GM21717 (cell line): ENCODE measurements at regions not wholly inside any gene's neighbourhood (a gene's known extent, or its start where the extent isn't known, plus 50 kb on each side); places are given as distances from the start of the nearest gene placed in this dataset.
"Not testable (repeated sequence)": the region's sequence is repeated elsewhere in the genome, so short reads cannot be mapped to it uniquely, and the experiment has no call there.

ENCODE experiments used
- ATAC-seq: cut with Tn5 transposase; IDR thresholded peaks from one replicate; pipeline ENCODE4 v1.9.1; 2021; ENCODE audit warnings: mild to moderate bottlenecking, moderate library complexity; ENCODE audit not compliant: unreplicated experiment

- ATAC-seq: peak; percentile 36
These were observed 223.1 kb upstream of the MYLIP start for GRCh38 chr6:15905488-15906419.

GRCh38 chr6:15904651-15905376, 224.1 kb upstream of the MYLIP start:
- ATAC-seq: no peak

DNA sequence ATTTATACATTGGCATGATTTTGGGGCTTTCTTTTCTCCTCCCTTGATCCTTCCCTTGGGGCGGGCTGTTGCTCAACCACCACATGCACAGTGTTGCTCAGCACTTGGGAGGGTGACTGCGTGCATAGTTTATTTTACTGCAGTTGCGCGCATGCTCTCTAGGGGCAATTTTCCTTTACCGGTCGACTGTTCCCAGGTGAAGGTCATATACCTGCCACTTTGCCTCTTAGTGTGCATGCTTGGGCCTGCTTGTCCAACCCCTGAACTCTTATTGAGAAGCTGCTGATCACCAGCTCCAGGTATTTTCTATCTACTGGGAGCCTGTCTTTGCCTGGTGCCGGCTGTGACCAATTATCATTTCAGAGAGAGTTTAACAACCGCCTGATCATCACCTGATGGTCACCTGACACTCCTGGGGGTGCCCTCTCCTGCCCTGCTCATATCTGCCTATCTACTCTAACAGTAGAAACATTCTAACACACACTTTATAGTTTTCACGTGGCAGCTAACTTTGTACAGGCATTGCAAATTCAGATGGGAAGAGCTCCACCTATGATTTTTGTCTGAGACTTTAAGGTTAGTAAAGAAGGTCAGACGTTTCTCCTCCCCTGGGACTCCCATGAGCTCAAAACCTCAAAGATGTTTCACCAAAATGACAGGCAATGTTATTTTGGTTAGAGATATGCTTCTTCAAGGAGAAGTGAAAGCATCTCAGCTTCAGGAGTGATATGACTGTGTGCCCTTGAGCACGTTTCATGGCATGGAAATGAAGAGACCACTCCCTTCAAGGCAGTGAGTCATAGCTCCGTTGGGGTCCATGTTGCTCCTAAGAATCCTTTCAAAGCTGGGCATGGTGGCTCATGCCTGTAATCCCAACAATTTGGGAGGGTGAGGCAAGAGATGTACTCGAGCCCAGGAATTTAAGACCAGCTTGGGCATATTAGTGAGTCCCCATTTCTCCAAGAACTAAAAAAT, 227.5 kb upstream of the MYLIP start:
- ATAC-seq: peak; percentile 90

GRCh38 chr6:15898693-15899092, 230.2 kb upstream of the MYLIP start:
- no peak for ATAC-seq

GRCh38 chr6:15897063-15897876, 231.6 kb upstream of the MYLIP start:
- ATAC-seq: no peak

DNA sequence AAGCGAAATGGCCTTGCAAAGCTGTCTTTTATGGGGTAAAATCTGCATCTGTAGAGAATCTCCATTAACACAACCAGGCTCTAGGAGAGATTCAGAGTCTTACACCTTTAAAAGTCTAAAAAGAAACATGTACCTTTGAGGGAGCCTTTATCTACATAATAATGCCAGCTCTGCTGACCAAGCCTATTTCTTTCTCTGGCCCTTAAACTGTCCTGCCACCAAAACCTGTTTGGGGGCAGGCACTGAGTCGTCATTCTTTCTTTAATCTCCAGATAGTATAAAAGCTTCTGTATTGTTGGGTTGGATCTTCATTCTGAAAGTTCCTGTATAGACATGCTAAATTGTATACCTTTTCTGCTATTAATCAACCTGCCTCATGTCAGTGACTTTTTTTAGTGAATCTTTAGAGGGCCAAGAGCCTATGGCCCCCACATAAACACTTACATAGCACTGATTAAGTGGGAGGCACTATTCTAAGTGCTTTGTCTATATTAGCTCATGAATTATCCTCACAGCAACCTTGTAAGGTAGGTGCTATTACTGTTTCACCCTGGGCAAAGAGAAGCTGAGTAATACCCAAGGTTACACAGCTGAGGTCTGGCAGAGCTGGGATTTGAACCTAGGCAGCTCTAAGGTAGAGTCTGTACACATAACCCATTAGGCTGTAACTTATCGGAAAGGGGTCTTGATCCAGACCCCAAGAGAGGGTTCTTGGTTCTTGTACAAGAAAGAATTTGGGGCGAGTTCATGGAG, 232.3 kb upstream of the DTNBP1 start:
- ATAC-seq: no peak

- ATAC-seq: no peak
These were observed 230.9 kb upstream of the DTNBP1 start for GRCh38 chr6:15893556-15894253.

DNA sequence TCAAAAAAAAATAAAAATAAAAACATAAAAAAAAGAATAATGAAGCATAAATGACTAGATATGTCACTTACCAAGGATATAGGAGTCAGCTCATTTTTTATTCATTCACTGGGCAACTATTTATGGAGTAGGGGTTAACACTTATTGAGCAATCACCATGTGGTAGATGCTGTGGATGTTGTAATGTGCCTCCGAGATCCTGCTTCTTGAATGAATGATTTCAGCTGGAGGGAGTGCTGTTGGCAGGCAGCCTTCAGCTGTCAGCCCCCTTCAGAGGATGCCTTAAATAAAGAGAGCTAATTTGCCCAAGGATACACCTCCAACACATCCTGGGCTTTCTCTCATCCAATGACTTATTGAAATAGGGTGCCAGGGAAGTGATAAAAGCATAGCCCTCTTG, 229.5 kb upstream of the DTNBP1 start:
- no peak for ATAC-seq

GRCh38 chr6:15888798-15889772, 226.3 kb upstream of the DTNBP1 start:
- ATAC-seq: no peak

- no peak for ATAC-seq
These were observed 224.9 kb upstream of the DTNBP1 start for GRCh38 chr6:15887491-15888461.

- ATAC-seq: no peak
These were observed 222.8 kb upstream of the DTNBP1 start for GRCh38 chr6:15885624-15886023.

- not testable (repeated sequence) for ATAC-seq
These were observed 220.8 kb upstream of the DTNBP1 start for GRCh38 chr6:15883593-15883992.

DNA sequence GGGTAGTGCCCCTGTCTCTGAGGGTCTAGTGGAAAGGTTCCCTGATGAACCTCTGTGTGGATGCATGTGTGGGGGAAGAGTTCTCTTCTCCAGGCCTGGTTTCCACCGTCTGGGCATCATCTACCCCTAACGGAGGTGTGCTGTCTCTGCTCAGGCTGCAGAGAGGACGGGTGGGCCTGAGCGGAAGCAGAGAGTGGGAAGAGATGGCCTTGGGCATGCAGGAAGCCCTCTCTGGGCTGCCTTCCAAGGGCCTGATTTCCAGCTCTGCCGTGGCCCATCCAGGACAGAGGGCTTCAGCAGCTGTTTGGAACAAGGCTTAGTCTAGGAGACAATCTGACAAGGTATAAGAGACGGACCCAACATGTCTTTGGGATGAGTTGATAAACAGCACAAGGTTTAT, 220.1 kb upstream of the DTNBP1 start:
- ATAC-seq: no peak

DNA sequence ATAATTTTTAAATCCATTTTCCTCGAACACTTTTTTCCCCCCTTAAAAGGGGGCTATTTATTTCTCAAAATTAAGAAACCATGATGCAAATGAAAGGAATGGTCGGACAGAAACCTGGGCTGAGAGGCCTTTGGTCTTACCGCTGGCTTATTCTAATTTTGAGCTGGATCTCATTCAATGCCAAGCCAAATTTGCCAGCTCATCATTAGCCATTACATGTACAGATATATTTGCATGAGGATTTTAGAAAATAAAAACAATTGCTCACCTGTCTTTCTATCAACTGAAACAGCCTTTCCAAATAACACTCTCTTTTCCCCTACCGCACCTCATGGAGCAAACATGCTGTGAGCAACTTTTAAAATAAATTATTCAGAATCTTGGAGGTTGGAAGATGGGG, 219.5 kb upstream of the DTNBP1 start:
- ATAC-seq: no peak

GRCh38 chr6:15881150-15881549, 218.3 kb upstream of the DTNBP1 start:
- ATAC-seq: no peak

- ATAC-seq: no peak
These were observed 217.6 kb upstream of the DTNBP1 start for GRCh38 chr6:15880262-15880973.
